ENCODE measurements at regions not wholly inside any gene's neighbourhood (a gene's known extent, or its start where the extent isn't known, plus 50 kb on each side); places are given as distances from the start of the nearest gene placed in this dataset.
A peak's percentile ranks its signal among the peaks of the same experiment; 100 is the strongest.
"Not testable (repeated sequence)": the region's sequence is repeated elsewhere in the genome, so short reads cannot be mapped to it uniquely, and the experiment has no call there.

GRCh38 chr12:9311454-9311853, 103.3 kb upstream of the PZP start:
- not testable (repeated sequence) for H3K27ac Mint-ChIP-seq; DNase-seq; H3K4me1 Mint-ChIP-seq; H3K9me3 Mint-ChIP-seq; H3K36me3 Mint-ChIP-seq (ENCODE audit: low read depth); H3K27me3 Mint-ChIP-seq (ENCODE audit: low read depth, poor library complexity); H3K4me3 Mint-ChIP-seq

GRCh38 chr12:9310645-9311044, 102.5 kb upstream of the PZP start:
- not testable (repeated sequence) for H3K4me1 Mint-ChIP-seq, DNase-seq

GRCh38 chr12:9309749-9310148, 101.6 kb upstream of the PZP start:
- not testable (repeated sequence) for H3K36me3 Mint-ChIP-seq (ENCODE audit: low read depth); H3K9me3 Mint-ChIP-seq; H3K4me1 Mint-ChIP-seq; DNase-seq; H3K4me3 Mint-ChIP-seq; H3K27me3 Mint-ChIP-seq (ENCODE audit: low read depth, poor library complexity); H3K27ac Mint-ChIP-seq

More at GRCh38 chr12:9310645-9311044, 102.5 kb upstream of the PZP start:
- H3K9me3 Mint-ChIP-seq; H3K27ac Mint-ChIP-seq; H3K4me3 Mint-ChIP-seq; H3K27me3 Mint-ChIP-seq (ENCODE audit: low read depth, poor library complexity); H3K36me3 Mint-ChIP-seq (ENCODE audit: low read depth): not testable (repeated sequence)

GRCh38 chr12:9308745-9309144, 100.5 kb upstream of the PZP start:
- not testable (repeated sequence) for H3K27me3 Mint-ChIP-seq (ENCODE audit: low read depth, poor library complexity); H3K4me1 Mint-ChIP-seq; DNase-seq; H3K4me3 Mint-ChIP-seq; H3K9me3 Mint-ChIP-seq; H3K36me3 Mint-ChIP-seq (ENCODE audit: low read depth)
- peak overlapping the region; percentile 32 for H3K27ac Mint-ChIP-seq

- H3K4me3 Mint-ChIP-seq; H3K36me3 Mint-ChIP-seq (ENCODE audit: low read depth); H3K9me3 Mint-ChIP-seq; H3K4me1 Mint-ChIP-seq; DNase-seq; H3K27me3 Mint-ChIP-seq (ENCODE audit: low read depth, poor library complexity): not testable (repeated sequence)
- H3K27ac Mint-ChIP-seq: peak overlapping the region; percentile 64
These were observed 100.0 kb upstream of the PZP start for GRCh38 chr12:9308163-9308562.

GRCh38 chr12:9307255-9307654, 99.1 kb upstream of the PZP start:
- H3K4me1 Mint-ChIP-seq; H3K27ac Mint-ChIP-seq; H3K27me3 Mint-ChIP-seq (ENCODE audit: low read depth, poor library complexity); H3K4me3 Mint-ChIP-seq; H3K9me3 Mint-ChIP-seq; H3K36me3 Mint-ChIP-seq (ENCODE audit: low read depth); DNase-seq: not testable (repeated sequence)

GRCh38 chr12:9306004-9306403, 97.8 kb upstream of the PZP start:
- not testable (repeated sequence) for H3K36me3 Mint-ChIP-seq (ENCODE audit: low read depth); DNase-seq; H3K9me3 Mint-ChIP-seq; H3K4me3 Mint-ChIP-seq; H3K27ac Mint-ChIP-seq; H3K4me1 Mint-ChIP-seq; H3K27me3 Mint-ChIP-seq (ENCODE audit: low read depth, poor library complexity)

GRCh38 chr12:9304540-9304939, 96.3 kb upstream of the PZP start:
- H3K9me3 Mint-ChIP-seq; H3K4me1 Mint-ChIP-seq; H3K27ac Mint-ChIP-seq; H3K27me3 Mint-ChIP-seq (ENCODE audit: low read depth, poor library complexity); H3K4me3 Mint-ChIP-seq; H3K36me3 Mint-ChIP-seq (ENCODE audit: low read depth); DNase-seq: not testable (repeated sequence)

- not testable (repeated sequence) for H3K27me3 Mint-ChIP-seq (ENCODE audit: low read depth, poor library complexity); H3K9me3 Mint-ChIP-seq; H3K4me1 Mint-ChIP-seq; DNase-seq; H3K4me3 Mint-ChIP-seq; H3K36me3 Mint-ChIP-seq (ENCODE audit: low read depth); H3K27ac Mint-ChIP-seq
These were observed 87.7 kb upstream of the PZP start for GRCh38 chr12:9295872-9296271.

- DNase-seq; H3K4me1 Mint-ChIP-seq; H3K4me3 Mint-ChIP-seq; H3K27me3 Mint-ChIP-seq (ENCODE audit: low read depth, poor library complexity); H3K36me3 Mint-ChIP-seq (ENCODE audit: low read depth); H3K27ac Mint-ChIP-seq; H3K9me3 Mint-ChIP-seq: not testable (repeated sequence)
These were observed 86.0 kb upstream of the PZP start for GRCh38 chr12:9294072-9294620.

- H3K27ac Mint-ChIP-seq; H3K4me3 Mint-ChIP-seq; H3K27me3 Mint-ChIP-seq (ENCODE audit: low read depth, poor library complexity); H3K9me3 Mint-ChIP-seq; H3K4me1 Mint-ChIP-seq; H3K36me3 Mint-ChIP-seq (ENCODE audit: low read depth); DNase-seq: not testable (repeated sequence)
These were observed 85.2 kb upstream of the PZP start for GRCh38 chr12:9293391-9293790.

- peak overlapping the region; percentile 42 for H3K27ac Mint-ChIP-seq
- not testable (repeated sequence) for H3K4me1 Mint-ChIP-seq; H3K9me3 Mint-ChIP-seq; H3K4me3 Mint-ChIP-seq; DNase-seq; H3K27me3 Mint-ChIP-seq (ENCODE audit: low read depth, poor library complexity); H3K36me3 Mint-ChIP-seq (ENCODE audit: low read depth)
These were observed 81.8 kb upstream of the PZP start for GRCh38 chr12:9289984-9290383.

- not testable (repeated sequence) for H3K9me3 Mint-ChIP-seq; H3K36me3 Mint-ChIP-seq (ENCODE audit: low read depth); H3K27me3 Mint-ChIP-seq (ENCODE audit: low read depth, poor library complexity); DNase-seq
- Mint-ChIP-seq H3K4me3 (peak overlapping the region; percentile 97), H3K27ac (peak overlapping the region; percentile 98), H3K4me1 (peaks cover 10% of the 10 kb centered on the region)
These were observed 76.5 kb upstream of the PZP start for GRCh38 chr12:9284724-9285123.

- H3K27ac Mint-ChIP-seq: peak overlapping the region; percentile 98
- peak overlapping the region; percentile 97 for H3K4me3 Mint-ChIP-seq
- H3K27me3 Mint-ChIP-seq (ENCODE audit: low read depth, poor library complexity); H3K9me3 Mint-ChIP-seq; H3K36me3 Mint-ChIP-seq (ENCODE audit: low read depth): not testable (repeated sequence)
- peak; percentile 42 for DNase-seq
- peaks cover 10% of the 10 kb centered on the region for H3K4me1 Mint-ChIP-seq
These were observed 76.0 kb upstream of the PZP start for GRCh38 chr12:9284197-9284596.

GRCh38 chr12:9283346-9284095, 75.3 kb upstream of the PZP start:
- DNase-seq: peak; percentile 87
- not testable (repeated sequence) for H3K9me3 Mint-ChIP-seq; H3K36me3 Mint-ChIP-seq (ENCODE audit: low read depth); H3K27me3 Mint-ChIP-seq (ENCODE audit: low read depth, poor library complexity)
- Mint-ChIP-seq H3K4me3 (peak overlapping the region; percentile 97), H3K4me1 (peaks cover 10% of the 10 kb centered on the region), H3K27ac (peak overlapping the region; percentile 98)
